H9 (cell line): ENCODE measurements at regions not wholly inside any gene's neighbourhood (a gene's known extent, or its start where the extent isn't known, plus 50 kb on each side); places are given as distances from the start of the nearest gene placed in this dataset.

Experiments
- DNase-seq: peaks from one replicate; pipeline ENCODE4 v3.0.0-alpha.2; 2017
- H2AFZ ChIP-seq: one replicate; pipeline ENCODE4 v1.6.1; 2013; ENCODE audit warnings: mild to moderate bottlenecking, low read length, control low read depth, moderate library complexity
- H2AK5ac ChIP-seq: 2 replicates; pipeline ENCODE4 v1.6.1; 2013; ENCODE audit warnings: low read length, control low read depth, mixed read lengths; ENCODE audit not compliant: insufficient read length
- H2BK120ac ChIP-seq: one replicate; pipeline ENCODE4 v1.6.1; 2013; ENCODE audit warnings: low read depth, mild to moderate bottlenecking, low read length, control low read depth, inconsistent platforms; ENCODE audit not compliant: poor library complexity, severe bottlenecking
- H2BK12ac ChIP-seq: 2 replicates; pipeline ENCODE4 v1.6.1; 2013; ENCODE audit warnings: low read length, control low read depth, mixed read lengths, low read depth; ENCODE audit not compliant: insufficient read length
- H2BK15ac ChIP-seq: 2 replicates; pipeline ENCODE4 v1.6.1; 2013; ENCODE audit warnings: low read depth, low read length, control low read depth
- H2BK20ac ChIP-seq: one replicate; pipeline ENCODE4 v1.6.1; 2013; ENCODE audit warnings: low read depth, mild to moderate bottlenecking, low read length, control low read depth, inconsistent platforms; ENCODE audit not compliant: poor library complexity, severe bottlenecking
- H2BK5ac ChIP-seq: 2 replicates; pipeline ENCODE4 v1.6.1; 2013; ENCODE audit warnings: low read length, control low read depth, mixed read lengths; ENCODE audit not compliant: insufficient read length
- H3K14ac ChIP-seq: 2 replicates; pipeline ENCODE4 v1.6.1; 2013; ENCODE audit warnings: low read length, control low read depth; ENCODE audit not compliant: insufficient read depth
- H3K18ac ChIP-seq: 2 replicates; pipeline ENCODE4 v1.6.1; 2013; ENCODE audit warnings: low read depth, mild to moderate bottlenecking, mixed read lengths, low read length, control low read depth; ENCODE audit not compliant: insufficient read length
- H3K23ac ChIP-seq: 2 replicates; pipeline ENCODE4 v1.6.1; 2013; ENCODE audit warnings: low read length, control low read depth, mixed read lengths, low read depth; ENCODE audit not compliant: insufficient read length
- H3K23me2 ChIP-seq: 2 replicates; pipeline ENCODE4 v1.6.1; 2013; ENCODE audit warnings: low read depth, mild to moderate bottlenecking, mixed read lengths, low read length, control low read depth; ENCODE audit not compliant: insufficient read length, poor library complexity, severe bottlenecking
- H3K27ac ChIP-seq: 2 replicates; pipeline ENCODE4 v1.5.1; 2013; ENCODE audit warnings: low read length, control low read depth, mixed read lengths, low read depth; ENCODE audit not compliant: insufficient read length
- H3K27me3 ChIP-seq: 2 replicates; pipeline ENCODE4 v1.6.1; 2013; ENCODE audit warnings: low read length, control low read depth, inconsistent platforms; ENCODE audit not compliant: insufficient read depth
- H3K4ac ChIP-seq: 2 replicates; pipeline ENCODE4 v1.6.1; 2013; ENCODE audit warnings: low read depth, mild to moderate bottlenecking, control low read depth, inconsistent platforms, low read length, moderate library complexity
- H3K4me1 ChIP-seq: 2 replicates; pipeline ENCODE4 v1.6.1; 2013; ENCODE audit warnings: low read length, control low read depth, inconsistent platforms; ENCODE audit not compliant: insufficient read depth
- H3K4me2 ChIP-seq: 2 replicates; pipeline ENCODE4 v1.6.1; 2013; ENCODE audit warnings: low read length, control low read depth, mixed read lengths; ENCODE audit not compliant: insufficient read length, insufficient read depth
- H3K56ac ChIP-seq: 2 replicates; pipeline ENCODE4 v1.6.1; 2013; ENCODE audit warnings: low read depth, mild to moderate bottlenecking, mixed read lengths, low read length, control low read depth; ENCODE audit not compliant: insufficient read length
- H3K79me1 ChIP-seq: 2 replicates; pipeline ENCODE4 v1.6.1; 2013; ENCODE audit warnings: low read depth, mild to moderate bottlenecking, moderate library complexity, low read length, control low read depth, inconsistent platforms; ENCODE audit not compliant: insufficient read depth, poor library complexity, severe bottlenecking
- H3K79me2 ChIP-seq: 2 replicates; pipeline ENCODE4 v1.6.1; 2013; ENCODE audit warnings: low read length, control low read depth, inconsistent platforms; ENCODE audit not compliant: insufficient read depth
- H3K9ac ChIP-seq: 2 replicates; pipeline ENCODE4 v1.6.1; 2013; ENCODE audit warnings: low read length, control low read depth, mixed read lengths; ENCODE audit not compliant: insufficient read length; ENCODE audit errors: extremely low read depth
- H3K9me3 ChIP-seq: one replicate; pipeline ENCODE4 v1.6.1; 2013; ENCODE audit warnings: low read depth, low read length, inconsistent platforms; ENCODE audit not compliant: control insufficient read depth
- H3T11ph ChIP-seq: one replicate; pipeline ENCODE4 v1.6.1; 2013; ENCODE audit warnings: mild to moderate bottlenecking, low read length, control low read depth, inconsistent platforms
- H4K20me1 ChIP-seq: one replicate; pipeline ENCODE4 v1.6.1; 2013; ENCODE audit not compliant: control insufficient read depth, insufficient read length, insufficient read depth
- H4K5ac ChIP-seq: 2 replicates; pipeline ENCODE4 v1.6.1; 2013; ENCODE audit warnings: low read depth, mild to moderate bottlenecking, mixed read lengths, low read length, control low read depth; ENCODE audit not compliant: insufficient read length
- H4K8ac ChIP-seq: replicated peaks from 2 replicates; pipeline ENCODE4 v1.6.1; 2013; ENCODE audit warnings: low read length, control low read depth, mixed read lengths, low read depth; ENCODE audit not compliant: insufficient read length
- H4K91ac ChIP-seq: 2 replicates; pipeline ENCODE4 v1.6.1; 2013; ENCODE audit warnings: low read depth, mild to moderate bottlenecking, moderate library complexity, mixed read lengths, low read length, control low read depth; ENCODE audit not compliant: insufficient read length
- H3K27ac Mint-ChIP-seq, 3 experiments: 2 replicates in 2 of 3; 3 replicates in 1 of 3; pipeline ENCODE4 v1.8.0; 2020 to 2021; ENCODE audit warnings: mixed read lengths in 3 of 3, mild to moderate bottlenecking in 1 of 3, moderate library complexity in 1 of 3
- H3K27me3 Mint-ChIP-seq: 2 replicates; pipeline ENCODE4 v1.8.0; 2021; ENCODE audit warnings: low read depth, mild to moderate bottlenecking, moderate library complexity, mixed read lengths
- H3K36me3 Mint-ChIP-seq, 3 experiments: 2 replicates in 2 of 3; 3 replicates in 1 of 3; pipeline ENCODE4 v1.8.0; 2020 to 2021; ENCODE audit warnings: low read depth in 3 of 3, mixed read lengths in 3 of 3; ENCODE audit not compliant: insufficient read depth in 1 of 3
- H3K4me1 Mint-ChIP-seq, 2 experiments: 2 replicates each; pipeline ENCODE4 v1.8.0; 2020; ENCODE audit warnings: mixed read lengths in 2 of 2
- H3K4me3 Mint-ChIP-seq, 2 experiments: 2 replicates in 1 of 2; 3 replicates in 1 of 2; pipeline ENCODE4 v1.8.0; 2020 to 2021; ENCODE audit warnings: mild to moderate bottlenecking in 2 of 2, mixed read lengths in 2 of 2, moderate library complexity in 1 of 2
- H3K9me3 Mint-ChIP-seq, 2 experiments: 2 replicates in 1 of 2; 3 replicates in 1 of 2; pipeline ENCODE4 v1.8.0; 2020; ENCODE audit warnings: mild to moderate bottlenecking in 2 of 2, mixed read lengths in 2 of 2, moderate library complexity in 1 of 2
- WGBS: extraction: QIAGEN DNeasy Blood & Tissue Kit; methylation state at CpG from one replicate; pipeline ENCODE4 v1.1.7; 2013; ENCODE audit warnings: missing lambda C conversion rate, low lambda C conversion rate, mixed read lengths; ENCODE audit not compliant: insufficient read length; ENCODE audit errors: extremely low coverage; 5-methylcytosine and 5-hydroxymethylcytosine counted together
- TF ChIP-seq, protein P1 (sequence below): fragments of 200-600 bp; sonication (generic); conservative IDR thresholded peaks from 3 replicates; pipeline ENCODE4 v1.8.0; 2021; ENCODE audit warnings: antibody characterized with exemption, mild to moderate bottlenecking

GRCh38 chr5:121757753-121758152 lies 93.9 kb upstream of the FTMT start:
- no peaks in the 10 kb centered on the region for H3K27me3 ChIP-seq
- Mint-ChIP-seq H3K27ac (no peak overlapping the region), H3K36me3 (no peaks in the 10 kb centered on the region), H3K9me3 (no peaks in the 10 kb centered on the region), H3K4me3 (no peak overlapping the region), H3K27me3 (no peaks in the 10 kb centered on the region), H3K4me1 (peaks cover 5 to 7% of the 10 kb centered on the region in 2 experiments)
- no peak overlapping the region for H3K14ac ChIP-seq
- no peak overlapping the region for H4K8ac ChIP-seq
- no peaks in the 10 kb centered on the region for H3K9me3 ChIP-seq
- H3K4ac ChIP-seq = no peak overlapping the region
- H3K4me1 ChIP-seq = no peaks in the 10 kb centered on the region
- H2BK12ac ChIP-seq = no peak overlapping the region
- H4K20me1 ChIP-seq = no peaks in the 10 kb centered on the region
- H2BK20ac ChIP-seq = no peak overlapping the region
- H2BK120ac ChIP-seq = no peak overlapping the region
- H3T11ph ChIP-seq = no peak overlapping the region
- no peak overlapping the region for H3K4me2 ChIP-seq
- H3K56ac ChIP-seq = no peak overlapping the region
- H3K18ac ChIP-seq = no peak overlapping the region
- H3K79me2 ChIP-seq = no peaks in the 10 kb centered on the region
- no peak overlapping the region for H4K91ac ChIP-seq
- no peak overlapping the region for H2BK5ac ChIP-seq
- H3K79me1 ChIP-seq = no peaks in the 10 kb centered on the region
- H3K23ac ChIP-seq = no peak overlapping the region
- DNase-seq = no peak
- no peaks in the 10 kb centered on the region for H3K23me2 ChIP-seq
- no peak overlapping the region for H4K5ac ChIP-seq
- no peak overlapping the region for H2AFZ ChIP-seq
- H2AK5ac ChIP-seq = no peak overlapping the region
- no peak overlapping the region for H2BK15ac ChIP-seq
- WGBS = no CpG with 5 or more reads among the region's 2 CpGs
- H3K9ac ChIP-seq = no peak overlapping the region
- TF ChIP-seq, protein P1, sequence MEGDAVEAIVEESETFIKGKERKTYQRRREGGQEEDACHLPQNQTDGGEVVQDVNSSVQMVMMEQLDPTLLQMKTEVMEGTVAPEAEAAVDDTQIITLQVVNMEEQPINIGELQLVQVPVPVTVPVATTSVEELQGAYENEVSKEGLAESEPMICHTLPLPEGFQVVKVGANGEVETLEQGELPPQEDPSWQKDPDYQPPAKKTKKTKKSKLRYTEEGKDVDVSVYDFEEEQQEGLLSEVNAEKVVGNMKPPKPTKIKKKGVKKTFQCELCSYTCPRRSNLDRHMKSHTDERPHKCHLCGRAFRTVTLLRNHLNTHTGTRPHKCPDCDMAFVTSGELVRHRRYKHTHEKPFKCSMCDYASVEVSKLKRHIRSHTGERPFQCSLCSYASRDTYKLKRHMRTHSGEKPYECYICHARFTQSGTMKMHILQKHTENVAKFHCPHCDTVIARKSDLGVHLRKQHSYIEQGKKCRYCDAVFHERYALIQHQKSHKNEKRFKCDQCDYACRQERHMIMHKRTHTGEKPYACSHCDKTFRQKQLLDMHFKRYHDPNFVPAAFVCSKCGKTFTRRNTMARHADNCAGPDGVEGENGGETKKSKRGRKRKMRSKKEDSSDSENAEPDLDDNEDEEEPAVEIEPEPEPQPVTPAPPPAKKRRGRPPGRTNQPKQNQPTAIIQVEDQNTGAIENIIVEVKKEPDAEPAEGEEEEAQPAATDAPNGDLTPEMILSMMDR = no peak
- no peak overlapping the region for H3K27ac ChIP-seq
